Renal cortical epithelial cell (primary cell): ENCODE measurements at regions not wholly inside any gene's neighbourhood (a gene's known extent, or its start where the extent isn't known, plus 50 kb on each side); places are given as distances from the start of the nearest gene placed in this dataset.
"Not testable (repeated sequence)": the region's sequence is repeated elsewhere in the genome, so short reads cannot be mapped to it uniquely, and the experiment has no call there.

Experiments
- DNase-seq: peaks from one replicate; pipeline ENCODE4 v3.0.0-alpha.2; 2011; ENCODE audit warnings: low read depth

- DNase-seq, result no peak
These were observed 72.7 kb upstream of the HSPA9 start for GRCh38 chr5:138647794-138648410.

GRCh38 chr5:138647261-138647788, 72.1 kb upstream of the HSPA9 start:
- no peak for DNase-seq

GRCh38 chr5:138646671-138647070, 71.5 kb upstream of the HSPA9 start:
- no peak for DNase-seq

GRCh38 chr5:138645778-138646575, 70.8 kb upstream of the HSPA9 start:
- DNase-seq, result no peak

GRCh38 chr5:138643040-138643791, 68.0 kb upstream of the HSPA9 start:
- DNase-seq, result no peak

GRCh38 chr5:138641547-138642298, 66.5 kb upstream of the HSPA9 start:
- peak; percentile 32 for DNase-seq

GRCh38 chr5:138640646-138641254, 65.5 kb upstream of the HSPA9 start:
- no peak for DNase-seq

GRCh38 chr5:138640138-138640537, 64.9 kb upstream of the HSPA9 start:
- DNase-seq, result no peak

GRCh38 chr5:138639326-138639725, 64.1 kb upstream of the HSPA9 start:
- no peak for DNase-seq

GRCh38 chr5:138637256-138637655, 62.1 kb upstream of the HSPA9 start:
- DNase-seq, result no peak

- no peak for DNase-seq
These were observed 61.3 kb upstream of the HSPA9 start for GRCh38 chr5:138636398-138636944.

GRCh38 chr5:138635708-138636107, 60.5 kb upstream of the HSPA9 start:
- DNase-seq, result no peak

- DNase-seq, result no peak
These were observed 60.1 kb upstream of the HSPA9 start for GRCh38 chr5:138635265-138635664.

- not testable (repeated sequence) for DNase-seq
These were observed 59.6 kb upstream of the HSPA9 start for GRCh38 chr5:138634804-138635203.

- DNase-seq, result peak; percentile 81
These were observed 57.8 kb upstream of the HSPA9 start for GRCh38 chr5:138632900-138633489.

GRCh38 chr5:138631096-138631928, 56.1 kb upstream of the HSPA9 start:
- DNase-seq, result no peak

GRCh38 chr5:138629392-138629791, 54.2 kb upstream of the HSPA9 start:
- no peak for DNase-seq

- DNase-seq, result no peak
These were observed 51.2 kb upstream of the HSPA9 start for GRCh38 chr5:138626333-138626944.

- no peak for DNase-seq
These were observed 49.9 kb upstream of the HSPA9 start for GRCh38 chr5:138625134-138625533.
